Prostate gland (tissue), 2 donors: ENCODE measurements at regions not wholly inside any gene's neighbourhood (a gene's known extent, or its start where the extent isn't known, plus 50 kb on each side); places are given as distances from the start of the nearest gene placed in this dataset.

ENCODE experiments used
- DNase-seq: peaks from one replicate; pipeline ENCODE4 v3.0.0-alpha.2; 2019; ENCODE audit warnings: low spot score
- H3K27ac ChIP-seq, 2 donors: fragments of 200-600 bp; sonication (generic); 2 replicates each; pipeline ENCODE4 v1.5.1; 2017 to 2019
- H3K27me3 ChIP-seq: fragments of 200-600 bp; sonication (generic); replicated peaks from 2 replicates; pipeline ENCODE4 v1.5.1; 2019; ENCODE audit not compliant: insufficient read depth
- H3K36me3 ChIP-seq, 2 donors: fragments of 200-600 bp; sonication (generic); 1 replicate in 1 of 2; 2 replicates in 1 of 2; pipeline versions ENCODE4 v1.5.1 to v1.8.1; 2017 to 2019
- H3K4me1 ChIP-seq: fragments of 200-600 bp; sonication (generic); replicated peaks from 2 replicates; pipeline ENCODE4 v1.5.1; 2019
- H3K4me3 ChIP-seq, 2 donors: fragments of 200-600 bp; sonication (generic); 2 replicates each; pipeline ENCODE4 v1.5.1; 2017 to 2019
- H3K9me3 ChIP-seq: fragments of 200-600 bp; sonication (generic); 2 replicates; pipeline ENCODE4 v1.5.1; 2017
- POLR2A ChIP-seq: fragments of 450-650 bp; IDR thresholded peaks from one replicate; pipeline ENCODE4 v1.6.1; 2016; ENCODE audit warnings: antibody characterized with exemption, mild to moderate bottlenecking
- POLR2AphosphoS5 ChIP-seq: sonication (generic); formaldehyde crosslinking; IDR thresholded peaks from one replicate; pipeline ENCODE4 v1.6.1; 2017; ENCODE audit warnings: antibody characterized with exemption
- WGBS: methylation state at CpG from one replicate; pipeline ENCODE4 v1.1.5; 2018; 5-methylcytosine and 5-hydroxymethylcytosine counted together
- intact Hi-C: fragments of 100-400 bp; cut with DNase I; formaldehyde crosslinking; loops from one replicate; pipeline ENCODE4 v1.14.2; 2022
- TF ChIP-seq, protein P1 (sequence below), 4 experiments: fragments of 200-600 bp in 2 of 4; fragments of 450-650 bp in 2 of 4; sonication (generic) in 2 of 4; IDR thresholded peaks; 1 replicate in 3 of 4; 2 replicates in 1 of 4; pipeline ENCODE4 v1.5.1; 2016 to 2019; ENCODE audit warnings: antibody characterized with exemption in 4 of 4, mild to moderate bottlenecking in 2 of 4, moderate library complexity in 2 of 4

DNA sequence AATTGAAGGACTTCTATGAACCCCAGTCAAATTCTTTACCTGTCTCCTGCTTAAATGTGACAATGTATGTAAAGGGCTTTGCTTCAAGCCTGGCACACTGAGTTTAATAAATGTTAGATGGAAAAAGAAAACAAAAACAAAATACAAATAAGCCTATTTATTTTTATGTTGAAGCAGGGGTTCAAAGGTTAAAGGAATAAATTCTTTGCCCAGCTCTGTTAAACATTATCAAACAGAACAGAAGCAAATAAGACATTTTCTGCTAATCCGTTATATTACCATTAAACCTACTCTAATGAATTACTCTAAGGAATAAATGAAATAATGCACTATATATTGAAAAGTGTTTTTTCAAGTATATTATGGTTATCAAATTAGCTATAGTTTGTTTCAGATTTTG, 182.5 kb upstream of the CEP162 start:
- DNase-seq: no peak
- Histone ChIP-seq H3K4me1 (no peaks in the 10 kb centered on the region), H3K9me3 (no peaks in the 10 kb centered on the region), H3K4me3 (no peak overlapping the region), H3K36me3 (no peaks in the 10 kb centered on the region), H3K27ac (no peak overlapping the region), H3K27me3 (no peaks in the 10 kb centered on the region)
- WGBS: 87% methylated on average over 1 of the region's 1 CpG
- TF ChIP-seq POLR2AphosphoS5 (no peak), POLR2A (no peak)
- TF ChIP-seq, protein P1, sequence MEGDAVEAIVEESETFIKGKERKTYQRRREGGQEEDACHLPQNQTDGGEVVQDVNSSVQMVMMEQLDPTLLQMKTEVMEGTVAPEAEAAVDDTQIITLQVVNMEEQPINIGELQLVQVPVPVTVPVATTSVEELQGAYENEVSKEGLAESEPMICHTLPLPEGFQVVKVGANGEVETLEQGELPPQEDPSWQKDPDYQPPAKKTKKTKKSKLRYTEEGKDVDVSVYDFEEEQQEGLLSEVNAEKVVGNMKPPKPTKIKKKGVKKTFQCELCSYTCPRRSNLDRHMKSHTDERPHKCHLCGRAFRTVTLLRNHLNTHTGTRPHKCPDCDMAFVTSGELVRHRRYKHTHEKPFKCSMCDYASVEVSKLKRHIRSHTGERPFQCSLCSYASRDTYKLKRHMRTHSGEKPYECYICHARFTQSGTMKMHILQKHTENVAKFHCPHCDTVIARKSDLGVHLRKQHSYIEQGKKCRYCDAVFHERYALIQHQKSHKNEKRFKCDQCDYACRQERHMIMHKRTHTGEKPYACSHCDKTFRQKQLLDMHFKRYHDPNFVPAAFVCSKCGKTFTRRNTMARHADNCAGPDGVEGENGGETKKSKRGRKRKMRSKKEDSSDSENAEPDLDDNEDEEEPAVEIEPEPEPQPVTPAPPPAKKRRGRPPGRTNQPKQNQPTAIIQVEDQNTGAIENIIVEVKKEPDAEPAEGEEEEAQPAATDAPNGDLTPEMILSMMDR (IDR thresholded peaks at IDR 0.05): no peak
- intact Hi-C loops: no loop called here

DNA sequence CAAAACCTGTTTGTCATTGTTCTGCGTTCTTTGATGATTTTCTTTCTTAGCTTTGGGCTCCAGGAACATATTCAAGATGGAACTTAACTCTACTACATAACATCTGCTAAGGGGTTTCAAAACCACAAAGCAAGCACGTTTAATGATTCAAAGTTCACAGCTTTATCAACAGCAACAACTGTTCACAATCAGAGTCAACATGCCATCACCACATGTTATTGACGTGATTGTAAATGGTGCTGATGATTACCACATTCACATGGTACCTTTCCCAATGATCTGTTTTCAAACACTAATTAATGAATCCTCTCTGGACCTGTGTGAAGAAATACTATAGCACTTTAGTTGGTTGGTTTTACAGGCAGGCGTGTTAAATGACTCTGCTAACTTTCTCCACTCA, 180.6 kb upstream of the CEP162 start:
- WGBS: 57% methylated on average over 4 of the region's 4 CpGs
- no peaks in the 10 kb centered on the region for H3K27me3 ChIP-seq
- TF ChIP-seq, protein P1 (IDR thresholded peaks at IDR 0.05): no peak
- TF ChIP-seq POLR2AphosphoS5 (no peak), POLR2A (no peak)
- DNase-seq: no peak
- no peak overlapping the region for H3K27ac ChIP-seq
- intact Hi-C loops: no loop called here
- H3K4me3 ChIP-seq: no peak overlapping the region
- no peaks in the 10 kb centered on the region for H3K4me1 ChIP-seq
- no peaks in the 10 kb centered on the region for H3K9me3 ChIP-seq
- no peaks in the 10 kb centered on the region for H3K36me3 ChIP-seq

DNA sequence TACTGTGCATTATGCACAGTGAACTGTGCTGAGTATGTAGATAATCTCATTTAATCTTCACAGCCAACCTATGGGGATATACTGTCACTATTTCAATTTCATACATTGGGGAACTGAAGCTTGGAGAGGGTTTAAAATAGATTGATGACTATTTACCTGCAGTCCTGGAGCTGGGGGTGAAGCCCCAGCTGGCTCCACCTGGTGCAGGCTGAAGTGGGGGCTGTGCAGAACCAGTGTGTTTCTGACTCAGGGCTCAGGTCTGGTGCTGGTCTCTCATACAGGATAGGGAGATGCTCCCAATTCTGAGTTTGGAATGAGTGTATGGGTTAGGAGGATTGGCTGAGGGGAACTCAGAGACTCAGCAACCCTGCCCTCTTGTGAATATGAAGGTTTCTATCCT, 176.1 kb upstream of the CEP162 start:
- Histone ChIP-seq H3K9me3 (no peaks in the 10 kb centered on the region), H3K4me1 (no peaks in the 10 kb centered on the region), H3K27me3 (no peaks in the 10 kb centered on the region), H3K4me3 (no peak overlapping the region), H3K36me3 (no peaks in the 10 kb centered on the region), H3K27ac (no peak overlapping the region)
- no peak for DNase-seq
- no peak for TF ChIP-seq POLR2A
- TF ChIP-seq, protein P1 (IDR thresholded peaks at IDR 0.05): no peak
- no peak for TF ChIP-seq POLR2AphosphoS5
- intact Hi-C loops: no loop called here

DNA sequence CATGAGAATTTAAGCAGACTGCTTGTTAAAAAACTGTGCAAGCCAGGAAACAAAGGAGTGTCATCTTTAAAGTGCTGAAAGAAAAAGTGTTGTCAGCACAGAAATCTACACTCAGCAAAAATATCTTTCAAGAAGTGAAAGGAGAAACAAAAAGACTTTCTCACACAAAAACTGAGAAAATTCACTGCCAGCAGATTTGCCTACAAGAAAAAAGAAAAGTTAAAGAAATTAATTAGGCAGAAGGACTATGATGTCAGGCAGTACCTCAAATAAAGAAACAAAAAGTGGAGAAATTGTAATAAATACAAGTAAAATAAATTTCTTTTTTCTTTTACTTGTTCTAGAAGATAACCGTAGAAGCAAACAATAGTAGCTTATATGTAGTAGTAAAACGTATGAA, 171.6 kb upstream of the CEP162 start:
- 77% methylated on average over 2 of the region's 2 CpGs for WGBS
- no peaks in the 10 kb centered on the region for H3K36me3 ChIP-seq

DNA sequence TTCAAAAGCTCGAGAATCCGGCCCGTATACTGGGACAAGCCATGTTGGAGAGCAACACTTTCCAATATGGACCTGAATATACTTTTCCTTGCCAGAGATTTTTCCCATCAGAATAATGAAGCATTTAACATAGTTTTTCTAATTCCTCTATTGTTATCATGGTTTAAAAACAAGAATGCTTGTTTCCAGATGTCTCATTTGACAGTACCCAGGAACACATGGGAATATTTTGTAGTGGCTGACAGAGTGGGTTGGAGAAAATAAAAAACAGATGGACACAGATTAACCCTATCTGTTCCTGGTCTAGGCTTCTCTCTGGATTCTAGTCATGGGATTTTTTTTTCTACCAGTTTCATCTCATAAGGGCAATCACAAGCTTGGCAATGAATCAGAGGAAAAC, 164.8 kb upstream of the CEP162 start:
- Histone ChIP-seq H3K4me3 (no peak overlapping the region), H3K4me1 (no peaks in the 10 kb centered on the region), H3K36me3 (no peaks in the 10 kb centered on the region), H3K27me3 (no peaks in the 10 kb centered on the region), H3K9me3 (no peaks in the 10 kb centered on the region), H3K27ac (no peak overlapping the region)
- 63% methylated on average over 3 of the region's 3 CpGs for WGBS
- TF ChIP-seq POLR2AphosphoS5 (no peak), POLR2A (no peak)
- TF ChIP-seq, protein P1 (IDR thresholded peaks at IDR 0.05): no peak
- intact Hi-C loops: no loop called here
- DNase-seq: no peak

More for the DNA sequence above, 171.6 kb upstream of the CEP162 start:
- Histone ChIP-seq H3K9me3 (no peaks in the 10 kb centered on the region), H3K4me3 (no peak overlapping the region), H3K27me3 (no peaks in the 10 kb centered on the region), H3K27ac (no peak overlapping the region), H3K4me1 (no peaks in the 10 kb centered on the region)
- intact Hi-C loops: no loop called here
- no peak for DNase-seq
- TF ChIP-seq POLR2AphosphoS5 (no peak), POLR2A (no peak)
- TF ChIP-seq, protein P1 (IDR thresholded peaks at IDR 0.05): no peak
